SK-N-SH treated with all-trans-retinoic acid at 6 μM for 48 hours (cell line): ENCODE measurements at regions not wholly inside any gene's neighbourhood (a gene's known extent, or its start where the extent isn't known, plus 50 kb on each side); places are given as distances from the start of the nearest gene placed in this dataset.

Experiments
- CREB5 ChIP-seq: fragments of 250-450 bp; sonication (Bioruptor Pico); IDR thresholded peaks from 2 replicates; pipeline ENCODE4 v1.5.1; 2020; ENCODE audit warnings: low read depth, mild to moderate bottlenecking, moderate library complexity
- PATZ1 ChIP-seq: fragments of 250-450 bp; sonication (Bioruptor Pico); IDR thresholded peaks from 2 replicates; pipeline ENCODE4 v1.8.0; 2020; ENCODE audit warnings: mild to moderate bottlenecking, moderate library complexity, borderline replicate concordance
- PPARA ChIP-seq: fragments of 250-450 bp; sonication (Bioruptor Pico); IDR thresholded peaks from 2 replicates; pipeline ENCODE4 v1.5.0; 2020; ENCODE audit warnings: mild to moderate bottlenecking, borderline replicate concordance

- TF ChIP-seq PPARA (CRISPR knock-in tag), result no peak
- TF ChIP-seq CREB5 (CRISPR knock-in tag), result no peak
- no peak for TF ChIP-seq PATZ1
Measured at GRCh38 chr7:24140001-24140400, 144.0 kb upstream of the NPY start.
